ENCODE measurements at regions not wholly inside any gene's neighbourhood (a gene's known extent, or its start where the extent isn't known, plus 50 kb on each side); places are given as distances from the start of the nearest gene placed in this dataset.

DNA sequence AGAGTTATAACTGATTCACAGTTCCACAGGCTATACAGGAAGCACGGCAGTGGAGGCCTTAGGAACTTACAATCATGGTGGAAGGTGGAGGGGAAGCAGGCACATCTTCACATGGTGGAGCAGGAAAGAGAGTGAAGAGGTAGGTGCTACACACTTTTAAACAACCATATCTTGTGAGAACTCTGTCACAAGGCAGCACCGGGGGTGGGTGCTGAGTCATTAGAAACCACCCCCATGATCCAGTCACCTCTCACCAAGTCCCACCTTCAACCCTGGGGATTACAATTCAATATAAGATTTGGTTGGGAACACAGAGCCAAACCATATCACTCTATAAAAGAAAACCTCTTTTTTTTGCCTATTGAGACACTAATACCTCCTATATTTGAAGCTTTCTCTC, 1108.5 kb upstream of the CDH2 start:
- TF ChIP-seq, protein P1, sequence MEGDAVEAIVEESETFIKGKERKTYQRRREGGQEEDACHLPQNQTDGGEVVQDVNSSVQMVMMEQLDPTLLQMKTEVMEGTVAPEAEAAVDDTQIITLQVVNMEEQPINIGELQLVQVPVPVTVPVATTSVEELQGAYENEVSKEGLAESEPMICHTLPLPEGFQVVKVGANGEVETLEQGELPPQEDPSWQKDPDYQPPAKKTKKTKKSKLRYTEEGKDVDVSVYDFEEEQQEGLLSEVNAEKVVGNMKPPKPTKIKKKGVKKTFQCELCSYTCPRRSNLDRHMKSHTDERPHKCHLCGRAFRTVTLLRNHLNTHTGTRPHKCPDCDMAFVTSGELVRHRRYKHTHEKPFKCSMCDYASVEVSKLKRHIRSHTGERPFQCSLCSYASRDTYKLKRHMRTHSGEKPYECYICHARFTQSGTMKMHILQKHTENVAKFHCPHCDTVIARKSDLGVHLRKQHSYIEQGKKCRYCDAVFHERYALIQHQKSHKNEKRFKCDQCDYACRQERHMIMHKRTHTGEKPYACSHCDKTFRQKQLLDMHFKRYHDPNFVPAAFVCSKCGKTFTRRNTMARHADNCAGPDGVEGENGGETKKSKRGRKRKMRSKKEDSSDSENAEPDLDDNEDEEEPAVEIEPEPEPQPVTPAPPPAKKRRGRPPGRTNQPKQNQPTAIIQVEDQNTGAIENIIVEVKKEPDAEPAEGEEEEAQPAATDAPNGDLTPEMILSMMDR (conservative IDR thresholded peaks at IDR 0.05 in 1 of 2, IDR thresholded peaks at IDR 0.05 in 1 of 2; ENCODE audit: low read depth in 1 of 2, low read length in 2 of 2): no peak
- no peak for TF ChIP-seq EZH2 (IDR thresholded peaks at IDR 0.05; ENCODE audit: low read length, missing control alignments)

All from fibroblast of lung (primary cell).